GM23338 (cell line): ENCODE measurements at regions not wholly inside any gene's neighbourhood (a gene's known extent, or its start where the extent isn't known, plus 50 kb on each side); places are given as distances from the start of the nearest gene placed in this dataset.

ENCODE experiments used
- CTCF ChIP-seq, 2 experiments: fragments of 200-600 bp in 1 of 2; sonication (generic) in 1 of 2; conservative IDR thresholded peaks; 2 replicates each; pipeline versions ENCODE4 v1.5.1 to v1.6.1; 2016 to 2017; ENCODE audit warnings: antibody characterized with exemption in 2 of 2, low read depth in 2 of 2, mild to moderate bottlenecking in 2 of 2, moderate library complexity in 1 of 2
- ETS1 ChIP-seq: IDR thresholded peaks from 2 replicates; pipeline ENCODE4 v1.6.1; 2016; ENCODE audit warnings: antibody characterized with exemption
- JUNB ChIP-seq: IDR thresholded peaks from one replicate; pipeline ENCODE4 v1.6.1; 2016; ENCODE audit warnings: antibody characterized with exemption; ENCODE audit not compliant: unreplicated experiment
- NANOG ChIP-seq: IDR thresholded peaks from 2 replicates; pipeline ENCODE4 v1.6.1; 2016; ENCODE audit warnings: antibody characterized with exemption, borderline replicate concordance
- POLR2AphosphoS5 ChIP-seq: IDR thresholded peaks from 2 replicates; pipeline ENCODE4 v1.6.1; 2016; ENCODE audit warnings: antibody characterized with exemption, low read depth
- ZNF114 ChIP-seq: fragments of 250-450 bp; sonication (Bioruptor Pico); IDR thresholded peaks from 2 replicates; pipeline ENCODE4 v1.5.0; 2020; ENCODE audit warnings: mild to moderate bottlenecking, moderate library complexity
- TF ChIP-seq, protein P1 (sequence below): fragments of 250-450 bp; sonication (Bioruptor Pico); IDR thresholded peaks from 2 replicates; pipeline ENCODE4 v1.5.0; 2020; ENCODE audit warnings: mild to moderate bottlenecking, moderate library complexity

DNA sequence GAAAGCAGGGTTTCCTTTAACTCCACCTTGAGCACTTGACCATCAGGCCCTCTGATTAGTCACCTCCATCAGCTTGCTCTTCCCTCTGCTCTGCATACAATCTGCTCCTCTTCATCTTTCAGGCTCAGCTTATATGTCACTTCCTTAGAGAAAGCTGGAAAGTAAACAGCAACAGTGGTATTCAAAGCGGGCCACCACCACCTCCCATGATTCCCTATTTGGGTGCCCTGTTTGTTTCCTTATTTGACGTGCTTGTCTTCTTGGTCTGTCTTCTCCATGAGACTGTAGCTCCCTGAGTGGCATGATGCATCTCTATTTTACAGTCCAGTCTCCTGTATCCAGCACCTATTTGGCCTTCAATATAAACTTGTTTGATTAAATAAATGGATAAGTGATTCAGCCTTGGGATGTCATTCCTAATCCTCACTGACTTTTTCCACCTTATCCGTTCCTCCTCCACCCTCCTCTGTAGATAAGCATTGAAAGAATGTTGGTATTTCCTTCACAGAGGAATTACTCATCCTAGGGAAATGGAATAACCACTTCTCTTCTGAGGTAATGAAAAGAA, 102.8 kb upstream of the SGK1 start (continued):
- TF ChIP-seq, protein P1, sequence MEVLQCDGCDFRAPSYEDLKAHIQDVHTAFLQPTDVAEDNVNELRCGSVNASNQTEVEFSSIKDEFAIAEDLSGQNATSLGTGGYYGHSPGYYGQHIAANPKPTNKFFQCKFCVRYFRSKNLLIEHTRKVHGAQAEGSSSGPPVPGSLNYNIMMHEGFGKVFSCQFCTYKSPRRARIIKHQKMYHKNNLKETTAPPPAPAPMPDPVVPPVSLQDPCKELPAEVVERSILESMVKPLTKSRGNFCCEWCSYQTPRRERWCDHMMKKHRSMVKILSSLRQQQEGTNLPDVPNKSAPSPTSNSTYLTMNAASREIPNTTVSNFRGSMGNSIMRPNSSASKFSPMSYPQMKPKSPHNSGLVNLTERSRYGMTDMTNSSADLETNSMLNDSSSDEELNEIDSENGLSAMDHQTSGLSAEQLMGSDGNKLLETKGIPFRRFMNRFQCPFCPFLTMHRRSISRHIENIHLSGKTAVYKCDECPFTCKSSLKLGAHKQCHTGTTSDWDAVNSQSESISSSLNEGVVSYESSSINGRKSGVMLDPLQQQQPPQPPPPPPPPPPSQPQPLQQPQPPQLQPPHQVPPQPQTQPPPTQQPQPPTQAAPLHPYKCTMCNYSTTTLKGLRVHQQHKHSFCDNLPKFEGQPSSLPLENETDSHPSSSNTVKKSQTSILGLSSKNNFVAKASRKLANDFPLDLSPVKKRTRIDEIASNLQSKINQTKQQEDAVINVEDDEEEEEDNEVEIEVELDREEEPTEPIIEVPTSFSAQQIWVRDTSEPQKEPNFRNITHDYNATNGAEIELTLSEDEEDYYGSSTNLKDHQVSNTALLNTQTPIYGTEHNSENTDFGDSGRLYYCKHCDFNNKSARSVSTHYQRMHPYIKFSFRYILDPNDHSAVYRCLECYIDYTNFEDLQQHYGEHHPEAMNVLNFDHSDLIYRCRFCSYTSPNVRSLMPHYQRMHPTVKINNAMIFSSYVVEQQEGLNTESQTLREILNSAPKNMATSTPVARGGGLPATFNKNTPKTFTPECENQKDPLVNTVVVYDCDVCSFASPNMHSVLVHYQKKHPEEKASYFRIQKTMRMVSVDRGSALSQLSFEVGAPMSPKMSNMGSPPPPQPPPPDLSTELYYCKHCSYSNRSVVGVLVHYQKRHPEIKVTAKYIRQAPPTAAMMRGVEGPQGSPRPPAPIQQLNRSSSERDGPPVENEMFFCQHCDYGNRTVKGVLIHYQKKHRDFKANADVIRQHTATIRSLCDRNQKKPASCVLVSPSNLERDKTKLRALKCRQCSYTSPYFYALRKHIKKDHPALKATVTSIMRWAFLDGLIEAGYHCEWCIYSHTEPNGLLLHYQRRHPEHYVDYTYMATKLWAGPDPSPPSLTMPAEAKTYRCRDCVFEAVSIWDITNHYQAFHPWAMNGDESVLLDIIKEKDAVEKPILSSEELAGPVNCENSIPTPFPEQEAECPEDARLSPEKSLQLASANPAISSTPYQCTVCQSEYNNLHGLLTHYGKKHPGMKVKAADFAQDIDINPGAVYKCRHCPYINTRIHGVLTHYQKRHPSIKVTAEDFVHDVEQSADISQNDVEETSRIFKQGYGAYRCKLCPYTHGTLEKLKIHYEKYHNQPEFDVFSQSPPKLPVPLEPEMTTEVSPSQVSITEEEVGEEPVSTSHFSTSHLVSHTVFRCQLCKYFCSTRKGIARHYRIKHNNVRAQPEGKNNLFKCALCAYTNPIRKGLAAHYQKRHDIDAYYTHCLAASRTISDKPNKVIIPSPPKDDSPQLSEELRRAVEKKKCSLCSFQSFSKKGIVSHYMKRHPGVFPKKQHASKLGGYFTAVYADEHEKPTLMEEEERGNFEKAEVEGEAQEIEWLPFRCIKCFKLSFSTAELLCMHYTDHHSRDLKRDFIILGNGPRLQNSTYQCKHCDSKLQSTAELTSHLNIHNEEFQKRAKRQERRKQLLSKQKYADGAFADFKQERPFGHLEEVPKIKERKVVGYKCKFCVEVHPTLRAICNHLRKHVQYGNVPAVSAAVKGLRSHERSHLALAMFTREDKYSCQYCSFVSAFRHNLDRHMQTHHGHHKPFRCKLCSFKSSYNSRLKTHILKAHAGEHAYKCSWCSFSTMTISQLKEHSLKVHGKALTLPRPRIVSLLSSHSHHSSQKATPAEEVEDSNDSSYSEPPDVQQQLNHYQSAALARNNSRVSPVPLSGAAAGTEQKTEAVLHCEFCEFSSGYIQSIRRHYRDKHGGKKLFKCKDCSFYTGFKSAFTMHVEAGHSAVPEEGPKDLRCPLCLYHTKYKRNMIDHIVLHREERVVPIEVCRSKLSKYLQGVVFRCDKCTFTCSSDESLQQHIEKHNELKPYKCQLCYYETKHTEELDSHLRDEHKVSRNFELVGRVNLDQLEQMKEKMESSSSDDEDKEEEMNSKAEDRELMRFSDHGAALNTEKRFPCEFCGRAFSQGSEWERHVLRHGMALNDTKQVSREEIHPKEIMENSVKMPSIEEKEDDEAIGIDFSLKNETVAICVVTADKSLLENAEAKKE (CRISPR knock-in tag), result no peak
- TF ChIP-seq POLR2AphosphoS5, result no peak
- TF ChIP-seq NANOG, result no peak
- TF ChIP-seq ZNF114 (CRISPR knock-in tag), result no peak
- TF ChIP-seq CTCF (conservative IDR thresholded peaks at IDR 0.05; ENCODE audit: low read depth in 2 of 2), result no peak
- TF ChIP-seq JUNB, result no peak
- TF ChIP-seq ETS1, result no peak
